BE2C (cell line): ENCODE measurements at regions not wholly inside any gene's neighbourhood (a gene's known extent, or its start where the extent isn't known, plus 50 kb on each side); places are given as distances from the start of the nearest gene placed in this dataset.
"Not testable (repeated sequence)": the region's sequence is repeated elsewhere in the genome, so short reads cannot be mapped to it uniquely, and the experiment has no call there.

ENCODE experiments used
- DNase-seq: peaks from one replicate; pipeline ENCODE4 v3.0.0-alpha.2; 2020
- H3K27me3 ChIP-seq: fragments of 250-450 bp; sonication (Bioruptor Pico); 2 replicates; pipeline ENCODE4 v1.5.1; 2020; ENCODE audit warnings: mild to moderate bottlenecking
- H3K36me3 ChIP-seq: fragments of 250-450 bp; sonication (Bioruptor Pico); 2 replicates; pipeline ENCODE4 v1.5.1; 2020; ENCODE audit warnings: mild to moderate bottlenecking
- H3K4me1 ChIP-seq: fragments of 250-450 bp; sonication (Bioruptor Pico); 2 replicates; pipeline ENCODE4 v1.5.1; 2020
- H3K4me3 ChIP-seq: 2 replicates; pipeline ENCODE4 v1.5.1; 2011; ENCODE audit warnings: low read depth, low read length
- H3K9me3 ChIP-seq: fragments of 250-450 bp; sonication (Bioruptor Pico); 2 replicates; pipeline ENCODE4 v1.5.1; 2020
- CTCF ChIP-seq: IDR thresholded peaks from 2 replicates; pipeline ENCODE4 v1.5.1; 2012; ENCODE audit warnings: mild to moderate bottlenecking, low read depth, low read length

GRCh38 chr3:4078903-4079302 is 224.3 kb upstream of the SETMAR start:
- Histone ChIP-seq H3K27me3 (no peaks in the 10 kb centered on the region), H3K9me3 (no peaks in the 10 kb centered on the region), H3K4me3 (no peak overlapping the region), H3K36me3 (no peaks in the 10 kb centered on the region), H3K4me1 (no peaks in the 10 kb centered on the region)
- no peak for DNase-seq
- no peak for TF ChIP-seq CTCF

- no peaks in the 10 kb centered on the region for H3K9me3 ChIP-seq
- H3K4me3 ChIP-seq, result no peak overlapping the region
- no peaks in the 10 kb centered on the region for H3K4me1 ChIP-seq
- H3K27me3 ChIP-seq, result no peaks in the 10 kb centered on the region
- no peak for DNase-seq
- TF ChIP-seq CTCF, result no peak
- H3K36me3 ChIP-seq, result no peaks in the 10 kb centered on the region
Measured at GRCh38 chr3:4079339-4080195, 223.6 kb upstream of the SETMAR start.

- no peaks in the 10 kb centered on the region for H3K36me3 ChIP-seq
- DNase-seq, result no peak
Measured at GRCh38 chr3:4083225-4084015, 219.7 kb upstream of the SETMAR start.

GRCh38 chr3:4084271-4084670 is 218.9 kb upstream of the SETMAR start:
- no peak for DNase-seq
- H3K4me3 ChIP-seq, result no peak overlapping the region
- TF ChIP-seq CTCF, result no peak
- no peaks in the 10 kb centered on the region for H3K27me3 ChIP-seq
- H3K9me3 ChIP-seq, result no peaks in the 10 kb centered on the region
- H3K36me3 ChIP-seq, result no peaks in the 10 kb centered on the region
- H3K4me1 ChIP-seq, result no peaks in the 10 kb centered on the region

More at GRCh38 chr3:4083225-4084015, 219.7 kb upstream of the SETMAR start:
- Histone ChIP-seq H3K4me1 (no peaks in the 10 kb centered on the region), H3K9me3 (no peaks in the 10 kb centered on the region), H3K4me3 (no peak overlapping the region), H3K27me3 (no peaks in the 10 kb centered on the region)
- no peak for TF ChIP-seq CTCF

GRCh38 chr3:4086662-4087061 is 216.5 kb upstream of the SETMAR start:
- DNase-seq, H3K4me1 ChIP-seq, H3K4me3 ChIP-seq, H3K9me3 ChIP-seq, H3K36me3 ChIP-seq, H3K27me3 ChIP-seq: not testable (repeated sequence)

GRCh38 chr3:4091786-4092185 is 211.4 kb upstream of the SETMAR start:
- no peak for TF ChIP-seq CTCF
- DNase-seq, result no peak
- H3K4me3 ChIP-seq, result no peak overlapping the region
- no peaks in the 10 kb centered on the region for H3K36me3 ChIP-seq
- H3K27me3 ChIP-seq, result no peaks in the 10 kb centered on the region
- H3K4me1 ChIP-seq, result no peaks in the 10 kb centered on the region
- no peaks in the 10 kb centered on the region for H3K9me3 ChIP-seq
